GM12878 (cell line): ENCODE measurements at regions not wholly inside any gene's neighbourhood (a gene's known extent, or its start where the extent isn't known, plus 50 kb on each side); places are given as distances from the start of the nearest gene placed in this dataset.

Experiments used
- CBX3 ChIP-seq: fragments of 200-600 bp; sonication (generic); IDR thresholded peaks from 2 replicates; pipeline ENCODE4 v1.6.1; 2016; ENCODE audit warnings: low read depth, borderline replicate concordance
- CBX5 ChIP-seq: sonication (generic); IDR thresholded peaks from 2 replicates; pipeline ENCODE4 v1.6.1; 2016; ENCODE audit warnings: low read depth, moderate library complexity, mild to moderate bottlenecking, inconsistent platforms
- CHD2 ChIP-seq: IDR thresholded peaks from 2 replicates; pipeline ENCODE4 v1.6.1; 2011; ENCODE audit warnings: low read depth, low read length, improper control_type of control experiment, borderline replicate concordance
- CTCF ChIP-seq, 3 experiments: IDR thresholded peaks in 2 of 3; conservative IDR thresholded peaks in 1 of 3; 2 replicates each; pipeline ENCODE4 v1.5.1; 2011; ENCODE audit warnings: low read depth in 3 of 3, low read length in 3 of 3, mild to moderate bottlenecking in 3 of 3, control low read depth in 2 of 3, moderate library complexity in 2 of 3, inconsistent platforms in 1 of 3, mixed read lengths in 1 of 3; ENCODE audit not compliant: control insufficient read depth in 2 of 3, insufficient read depth in 1 of 3; ENCODE audit errors: extremely low read depth in 1 of 3
- NRF1 ChIP-seq: conservative IDR thresholded peaks from 2 replicates; pipeline ENCODE4 v1.6.1; 2011; ENCODE audit warnings: mild to moderate bottlenecking, low read depth, low read length, improper control_type of control experiment
- POLR2AphosphoS5 ChIP-seq: IDR thresholded peaks from 2 replicates; pipeline ENCODE4 v1.6.1; 2011; ENCODE audit warnings: mild to moderate bottlenecking, low read length, inconsistent platforms
- RAD21 ChIP-seq: IDR thresholded peaks from 2 replicates; pipeline ENCODE4 v1.6.1; 2011; ENCODE audit warnings: mild to moderate bottlenecking, low read depth, low read length, moderate library complexity; ENCODE audit not compliant: insufficient read depth
- SMAD5 ChIP-seq: IDR thresholded peaks from 2 replicates; pipeline ENCODE4 v1.6.1; 2016; ENCODE audit warnings: antibody characterized with exemption, low read depth
- SUZ12 ChIP-seq: fragments of 200-600 bp; sonication (generic); IDR thresholded peaks from one replicate; pipeline ENCODE4 v1.6.1; 2018; ENCODE audit warnings: antibody characterized with exemption, mild to moderate bottlenecking; ENCODE audit not compliant: unreplicated experiment

GRCh38 chr1:36699113-36699911 lies 216.6 kb upstream of the CSF3R start:
- no peak for TF ChIP-seq RAD21
- no peak for TF ChIP-seq POLR2AphosphoS5
- TF ChIP-seq SUZ12 = no peak
- no peak for TF ChIP-seq CTCF (IDR thresholded peaks at IDR 0.05 in 2 of 3, conservative IDR thresholded peaks at IDR 0.05 in 1 of 3; ENCODE audit: control insufficient read depth in 2 of 3, extremely low read depth in 1 of 3, insufficient read depth in 1 of 3, low read depth in 3 of 3, low read length in 3 of 3)
- no peak for TF ChIP-seq CHD2
- TF ChIP-seq CBX3 = no peak
- no peak for TF ChIP-seq CBX5
- no peak for TF ChIP-seq NRF1
- TF ChIP-seq SMAD5 = no peak
